22Rv1 (cell line): ENCODE measurements at regions not wholly inside any gene's neighbourhood (a gene's known extent, or its start where the extent isn't known, plus 50 kb on each side); places are given as distances from the start of the nearest gene placed in this dataset.

ENCODE experiments used
- CTCF ChIP-seq: fragments of 450-650 bp; IDR thresholded peaks from 2 replicates; pipeline ENCODE4 v1.5.1; 2017; ENCODE audit warnings: mild to moderate bottlenecking
- ZFX ChIP-seq: fragments of 450-650 bp; IDR thresholded peaks from 2 replicates; pipeline ENCODE4 v1.6.1; 2017; ENCODE audit warnings: antibody characterized with exemption, borderline replicate concordance

- no peak for TF ChIP-seq CTCF
- no peak for TF ChIP-seq ZFX
Measured at GRCh38 chr3:96202181-96202580, 612.2 kb upstream of the EPHA6 start.
